Right lobe of liver (tissue), 6 donors: ENCODE measurements at regions not wholly inside any gene's neighbourhood (a gene's known extent, or its start where the extent isn't known, plus 50 kb on each side); places are given as distances from the start of the nearest gene placed in this dataset.

Experiments
- ATAC-seq, 4 donors: fragments of 200-7000 bp; cut with Tn5 transposase; one replicate each; pipeline ENCODE4 v1.9.1; 2020; ENCODE audit warnings: mild to moderate bottlenecking in 4 of 4, moderate library complexity in 4 of 4
- DNase-seq, 3 donors: peaks; one replicate each; pipeline ENCODE4 v3.0.0-alpha.2; 2020
- H3K27ac ChIP-seq, 3 donors: fragments of 200-600 bp; one replicate each; pipeline ENCODE4 v1.8.0; 2022
- H3K27me3 ChIP-seq, 2 donors: fragments of 200-600 bp; one replicate each; pipeline ENCODE4 v1.8.0; 2022
- H3K36me3 ChIP-seq, 4 donors: fragments of 200-600 bp; sonication (generic) in 1 of 4; one replicate each; pipeline versions ENCODE4 v1.5.1 to v1.8.0; 2017 to 2022; ENCODE audit warnings: control low read depth in 1 of 4
- H3K4me1 ChIP-seq, 4 donors: fragments of 200-600 bp; sonication (generic) in 1 of 4; one replicate each; pipeline versions ENCODE4 v1.5.1 to v1.8.0; 2017 to 2022; ENCODE audit warnings: control low read depth in 1 of 4
- H3K4me3 ChIP-seq, 3 donors: fragments of 200-600 bp; one replicate each; pipeline ENCODE4 v1.8.0; 2022
- H3K9me3 ChIP-seq, 4 donors: fragments of 200-600 bp; sonication (generic) in 1 of 4; one replicate each; pipeline versions ENCODE4 v1.5.1 to v1.8.0; 2017 to 2022; ENCODE audit warnings: control low read depth in 1 of 4
- CTCF ChIP-seq, 4 donors: fragments of 200-600 bp in 3 of 4; fragments of 450-650 bp in 1 of 4; IDR thresholded peaks; one replicate each; pipeline versions ENCODE4 v1.5.1 to v1.8.0; 2016 to 2022; ENCODE audit warnings: antibody characterized with exemption in 4 of 4, mild to moderate bottlenecking in 2 of 4
- POLR2A ChIP-seq: fragments of 450-650 bp; IDR thresholded peaks from one replicate; pipeline ENCODE4 v1.6.1; 2017; ENCODE audit warnings: antibody characterized with exemption, mild to moderate bottlenecking
- WGBS: methylation state at CpG from one replicate; pipeline ENCODE4 v1.1.6; 2018; ENCODE audit warnings: low coverage, low lambda C conversion rate; ENCODE audit not compliant: insufficient coverage; ENCODE audit errors: missing lambda C conversion rate; 5-methylcytosine and 5-hydroxymethylcytosine counted together
- intact Hi-C, 2 donors: fragments of 100-400 bp; cut with DNase I; formaldehyde crosslinking; loops; one replicate each; pipeline versions ENCODE4 v1.11.2 to v1.14.1; 2022
- donor health status: DM: no; HTN: yes; CAD: no.
- donor health status: DM: no; HTN: no; CAD: no.
- donor health status: DM: no; HTN: no; CAD: no.
- donor health status: DM: no; HTN: yes; CAD: no.
- donor health status: DM: no; HTN: yes; CAD: no.

DNA sequence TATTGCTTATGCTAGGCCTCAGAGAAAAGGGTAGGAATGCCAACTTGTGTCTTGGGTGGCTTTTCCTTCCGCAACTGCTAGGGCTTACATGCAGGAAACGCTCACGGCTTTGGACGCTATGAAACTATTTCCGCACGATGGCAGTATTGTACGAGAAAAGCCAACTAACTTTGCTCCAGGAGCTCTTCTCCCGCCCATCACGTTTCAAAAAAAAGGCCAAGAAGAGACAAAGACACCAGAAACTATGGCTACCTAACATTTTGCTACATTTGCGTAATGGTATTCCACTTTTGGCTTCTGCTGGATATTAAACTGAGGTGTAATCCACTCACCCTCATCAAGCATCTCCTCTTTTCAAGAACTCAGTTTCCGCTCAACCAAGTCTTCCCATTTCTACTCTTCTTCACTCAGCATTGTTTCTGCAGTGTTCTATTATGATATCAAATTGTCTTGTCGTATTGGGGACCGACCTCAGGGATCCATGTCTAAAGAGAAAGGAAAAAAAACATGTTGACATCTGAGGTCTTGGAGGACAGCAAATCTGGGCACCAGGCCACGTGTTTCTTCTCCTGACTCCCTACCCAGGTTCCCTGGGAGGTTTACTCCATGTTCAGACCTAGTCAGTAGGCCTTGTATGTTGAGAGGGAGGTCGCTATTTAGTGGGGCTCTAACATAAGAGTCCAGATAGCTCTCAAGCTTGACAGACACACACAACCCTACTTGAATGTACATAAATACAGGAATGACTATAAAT, 239.4 kb upstream of the STK26 start:
- H3K9me3 ChIP-seq = no peaks in the 10 kb centered on the region
- 44% methylated on average over 14 of the region's 15 CpGs for WGBS
- TF ChIP-seq POLR2A (no peak), CTCF (IDR thresholded peaks at IDR 0.05) (peak; percentile 53 to 70 (median 55))
- H3K27ac ChIP-seq = no peak overlapping the region
- H3K27me3 ChIP-seq = peaks cover 0 to 4% of the 10 kb centered on the region in 2 donors
- no peaks in the 10 kb centered on the region for H3K4me1 ChIP-seq
- intact Hi-C loops = no loop called here
- H3K36me3 ChIP-seq = no peaks in the 10 kb centered on the region
- peak overlapping the region; percentile 10 to 45 (median 12) for H3K4me3 ChIP-seq
- peak in 1 of 3 donors; percentile 29 for DNase-seq
- ATAC-seq = peak in 3 of 4 donors; percentile 80 to 88 (median 85)

DNA sequence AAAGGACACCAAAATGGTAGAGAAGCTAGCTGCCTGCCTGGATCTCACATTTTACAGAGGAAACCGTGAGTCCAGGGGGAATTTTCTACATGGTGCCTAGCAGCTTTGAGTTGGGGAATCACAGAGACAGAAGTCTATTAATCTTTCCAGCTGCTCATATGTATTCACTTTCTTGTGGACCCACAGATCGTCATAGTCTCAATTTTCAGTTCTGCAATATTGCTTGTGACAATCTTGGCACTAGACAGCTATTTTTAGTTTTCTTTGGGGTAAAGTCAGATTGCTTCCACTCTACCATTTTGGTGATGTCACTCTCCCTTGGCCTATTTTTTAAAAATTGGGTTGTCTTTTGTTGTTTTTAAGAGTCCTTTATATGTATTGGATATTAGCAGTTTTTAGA, 233.4 kb upstream of the STK26 start:
- no peaks in the 10 kb centered on the region for H3K36me3 ChIP-seq
- no peaks in the 10 kb centered on the region for H3K4me1 ChIP-seq
- ATAC-seq (no peak), DNase-seq (no peak)
- TF ChIP-seq CTCF (IDR thresholded peaks at IDR 0.05) (no peak), POLR2A (no peak)
- H3K9me3 ChIP-seq = no peaks in the 10 kb centered on the region
- intact Hi-C loops = no loop called here
- H3K27me3 ChIP-seq = peaks cover 0 to 4% of the 10 kb centered on the region in 2 donors
- WGBS = 45% methylated on average over 2 of the region's 2 CpGs
- no peak overlapping the region for H3K4me3 ChIP-seq
- H3K27ac ChIP-seq = no peak overlapping the region

GRCh38 chrX:131791608-131792355, 231.3 kb upstream of the STK26 start:
- DNase-seq = no peak

GRCh38 chrX:131792356-131792749, 230.7 kb upstream of the STK26 start:
- intact Hi-C loops = no loop called here
- H3K4me3 ChIP-seq = peak overlapping the region; percentile 38 to 46 (median 40)
- peak in 3 of 4 donors; percentile 90 to 91 (median 90) for ATAC-seq
- DNase-seq = peak in 2 of 3 donors; percentile 84 to 88
- no peaks in the 10 kb centered on the region for H3K36me3 ChIP-seq
- H3K27ac ChIP-seq = peak overlapping the region in 2 of 3 donors; percentile 51 to 58
- 56% methylated on average over 11 of the region's 13 CpGs for WGBS
- H3K27me3 ChIP-seq = peaks cover 0 to 4% of the 10 kb centered on the region in 2 donors
- no peaks in the 10 kb centered on the region for H3K4me1 ChIP-seq
- no peaks in the 10 kb centered on the region for H3K9me3 ChIP-seq
- TF ChIP-seq POLR2A (no peak), CTCF (IDR thresholded peaks at IDR 0.05) (peak; percentile 38 to 79 (median 46))

More at GRCh38 chrX:131791608-131792355, 231.3 kb upstream of the STK26 start:
- no peaks in the 10 kb centered on the region for H3K4me1 ChIP-seq
- intact Hi-C loops = no loop called here
- 30% methylated on average over 9 of the region's 9 CpGs for WGBS
- H3K27ac ChIP-seq = no peak overlapping the region
- TF ChIP-seq POLR2A (no peak), CTCF (IDR thresholded peaks at IDR 0.05) (no peak)
- H3K36me3 ChIP-seq = no peaks in the 10 kb centered on the region
- ATAC-seq = no peak
- no peaks in the 10 kb centered on the region for H3K9me3 ChIP-seq
- peaks cover 0 to 4% of the 10 kb centered on the region in 2 donors for H3K27me3 ChIP-seq
- peak overlapping the region; percentile 8 to 46 (median 38) for H3K4me3 ChIP-seq
